HAP-1 (cell line): ENCODE measurements at regions not wholly inside any gene's neighbourhood (a gene's known extent, or its start where the extent isn't known, plus 50 kb on each side); places are given as distances from the start of the nearest gene placed in this dataset.
A peak's percentile ranks its signal among the peaks of the same experiment; 100 is the strongest.
"Not testable (repeated sequence)": the region's sequence is repeated elsewhere in the genome, so short reads cannot be mapped to it uniquely, and the experiment has no call there.

Experiments
- DNase-seq, 2 experiments: peaks; one replicate each; pipeline ENCODE4 v3.0.0-alpha.2; 2016 to 2020; ENCODE audit warnings: low spot score in 2 of 2
- H3K27me3 ChIP-seq: fragments of 250-450 bp; sonication (Bioruptor Pico); 2 replicates; pipeline ENCODE4 v1.5.1; 2020; ENCODE audit warnings: low read depth, mild to moderate bottlenecking, moderate library complexity
- H3K36me3 ChIP-seq: fragments of 250-450 bp; sonication (Bioruptor Pico); replicated peaks from 2 replicates; pipeline ENCODE4 v1.5.1; 2020; ENCODE audit warnings: mild to moderate bottlenecking
- H3K4me1 ChIP-seq: fragments of 250-450 bp; sonication (Bioruptor Pico); 2 replicates; pipeline ENCODE4 v1.5.1; 2020; ENCODE audit warnings: mild to moderate bottlenecking
- H3K4me3 ChIP-seq: fragments of 250-450 bp; sonication (Bioruptor Pico); 2 replicates; pipeline ENCODE4 v1.5.1; 2020; ENCODE audit warnings: mild to moderate bottlenecking, moderate library complexity
- H3K9me3 ChIP-seq: fragments of 250-450 bp; sonication (Bioruptor Pico); 2 replicates; pipeline ENCODE4 v1.5.1; 2020; ENCODE audit warnings: mild to moderate bottlenecking, moderate library complexity
- in situ Hi-C: fragments of 300-500 bp; cut with MboI; formaldehyde crosslinking; loops from 3 replicates; pipeline ENCODE4 v1.14.3; 2020; ENCODE audit warnings: low sequenced_read_pairs, inconsistent platforms, mixed read lengths

DNA sequence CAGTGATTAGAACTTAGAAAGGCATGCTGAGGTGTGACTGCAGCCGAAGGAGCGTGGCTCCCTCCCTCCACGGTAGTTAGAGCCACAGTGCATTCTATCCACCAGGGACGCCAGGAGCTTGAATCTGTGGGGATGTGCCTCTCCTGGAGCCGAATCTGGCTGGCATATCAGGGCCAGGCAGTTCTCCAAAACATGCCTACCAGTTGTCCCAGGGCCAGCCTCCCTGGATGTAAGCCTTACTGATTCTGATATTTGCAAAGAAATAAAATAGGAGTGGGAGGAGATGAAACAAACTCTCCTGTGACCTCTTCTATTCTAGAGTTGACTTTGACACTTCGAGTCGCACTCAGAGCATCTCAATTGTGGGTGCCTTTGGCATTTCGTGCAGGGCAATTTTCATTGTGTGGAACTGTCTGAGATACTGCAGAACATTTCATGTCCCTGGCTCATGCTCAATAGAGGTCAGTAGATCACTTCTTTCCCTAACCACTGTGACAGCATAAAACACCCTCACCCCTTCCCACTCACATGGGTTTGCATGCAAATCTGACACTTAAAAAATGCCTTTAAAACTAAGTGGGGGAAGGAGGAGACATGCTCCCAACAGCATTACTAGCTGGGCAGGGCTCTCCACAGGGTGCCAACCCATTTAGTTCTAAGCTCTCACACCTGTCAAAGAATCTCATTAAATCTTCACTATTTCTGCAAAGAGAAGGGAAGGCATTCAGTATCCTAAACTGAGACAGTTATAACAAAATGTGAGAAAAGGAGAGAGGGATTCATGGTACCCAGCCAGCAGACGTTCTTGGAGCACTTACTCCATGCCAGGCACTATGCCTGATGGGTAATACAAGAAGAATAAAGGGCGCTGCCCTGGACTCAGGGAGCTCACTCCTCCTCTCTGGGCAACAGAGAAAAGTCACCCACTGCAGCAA, 378.9 kb downstream of the PREX1 start:
- in situ Hi-C loops = no loop called here

DNA sequence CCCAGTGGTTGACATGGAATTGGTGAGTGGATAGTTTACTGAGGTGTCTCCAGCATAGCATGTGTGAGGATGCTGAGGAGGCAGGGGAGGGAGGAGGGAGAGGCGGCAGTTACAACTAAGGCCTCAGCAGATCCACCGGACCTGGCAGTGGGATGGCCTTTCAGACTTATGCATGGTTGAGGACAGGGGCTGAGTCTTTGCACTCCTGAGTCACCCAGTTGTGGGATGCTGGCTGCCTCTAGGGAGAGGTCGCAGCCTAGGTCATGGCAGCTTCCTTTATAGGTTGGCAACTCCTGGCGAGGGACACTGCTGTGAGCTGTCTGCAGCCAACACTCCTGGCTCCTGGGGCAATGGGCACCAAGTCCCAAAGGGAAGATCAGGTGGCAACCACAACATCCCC, 380.3 kb downstream of the PREX1 start:
- H3K27me3 ChIP-seq = peaks cover 5% of the 10 kb centered on the region
- no peaks in the 10 kb centered on the region for H3K36me3 ChIP-seq
- no peak overlapping the region for H3K4me3 ChIP-seq
- in situ Hi-C loops = no loop called here
- no peak for DNase-seq
- no peaks in the 10 kb centered on the region for H3K9me3 ChIP-seq
- no peaks in the 10 kb centered on the region; the same call in 1 of the 2 replicates for H3K4me1 ChIP-seq

More for the DNA sequence above, 378.9 kb downstream of the PREX1 start:
- Histone ChIP-seq H3K4me1 (no peaks in the 10 kb centered on the region; the same call in 1 of the 2 replicates), H3K27me3 (peaks cover 5% of the 10 kb centered on the region), H3K9me3 (no peaks in the 10 kb centered on the region), H3K36me3 (no peaks in the 10 kb centered on the region), H3K4me3 (no peak overlapping the region)
- no peak for DNase-seq

DNA sequence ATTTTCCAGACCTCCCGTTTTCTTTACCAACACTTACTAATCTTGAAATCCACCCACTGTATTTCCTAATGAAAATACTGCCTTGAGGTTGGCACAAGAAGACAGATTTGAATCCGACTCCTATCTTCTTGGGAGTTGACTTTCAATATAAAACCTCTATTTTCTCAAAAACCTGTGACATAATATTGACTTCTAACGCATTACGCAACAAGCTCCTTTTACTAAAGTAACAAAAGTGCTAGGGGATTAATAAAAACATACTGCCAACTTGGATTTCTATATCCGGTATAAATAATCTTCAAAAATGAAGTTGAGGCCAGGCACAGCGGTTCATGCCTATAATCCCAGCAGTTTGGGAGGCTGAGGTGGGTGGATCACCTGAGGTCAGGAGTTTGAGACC, 382.0 kb downstream of the PREX1 start:
- Histone ChIP-seq H3K4me1 (peaks cover 10% of the 10 kb centered on the region), H3K36me3 (no peaks in the 10 kb centered on the region), H3K27me3 (peaks cover 5% of the 10 kb centered on the region), H3K4me3 (no peak overlapping the region), H3K9me3 (no peaks in the 10 kb centered on the region)
- DNase-seq = no peak
- in situ Hi-C loops = no loop called here

DNA sequence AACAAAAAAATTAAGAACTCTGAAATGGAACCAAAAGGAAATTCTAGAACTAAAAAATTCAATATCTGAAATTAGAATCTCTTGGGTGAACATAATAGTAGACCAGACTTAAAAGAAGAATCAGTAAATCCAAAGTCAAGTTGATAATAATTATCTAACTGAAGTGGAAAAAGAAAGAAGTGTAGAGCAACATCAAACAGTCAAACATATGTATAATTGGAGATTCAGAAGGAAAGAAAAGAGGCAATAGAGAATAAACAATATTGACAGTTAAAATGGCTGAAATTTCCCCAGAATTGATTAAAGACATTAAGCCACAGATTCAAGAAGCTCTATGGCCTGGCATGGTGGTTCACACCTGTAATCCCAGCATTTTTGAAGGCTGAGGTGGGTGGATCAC, 383.6 kb downstream of the PREX1 start:
- Histone ChIP-seq H3K4me1 (peaks cover 10% of the 10 kb centered on the region), H3K27me3 (peaks cover 5% of the 10 kb centered on the region), H3K4me3 (no peak overlapping the region), H3K36me3 (no peaks in the 10 kb centered on the region), H3K9me3 (no peaks in the 10 kb centered on the region)
- in situ Hi-C loops = no loop called here
- no peak for DNase-seq

DNA sequence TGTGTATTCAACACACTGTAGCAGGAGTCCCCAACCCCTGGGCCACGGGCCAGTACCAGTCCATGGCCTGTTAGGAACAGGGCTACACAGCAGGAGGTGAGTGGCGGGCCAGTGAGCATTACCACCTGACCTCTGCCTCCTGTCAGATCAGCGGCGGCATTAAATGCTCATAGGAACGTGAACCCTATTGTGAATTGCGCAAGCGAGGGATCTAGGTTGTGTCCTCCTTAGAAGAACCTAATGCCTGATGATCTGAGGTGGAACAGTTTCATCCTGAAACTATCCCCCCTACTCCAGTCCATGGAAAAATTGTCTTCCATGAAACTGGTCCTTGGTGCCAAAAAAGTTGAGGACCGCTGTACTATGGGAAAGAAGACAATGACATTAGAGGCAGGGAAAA, 386.9 kb downstream of the PREX1 start:
- DNase-seq = no peak
- Histone ChIP-seq H3K27me3 (peaks cover 2% of the 10 kb centered on the region; the same call in 1 of the 2 replicates), H3K36me3 (no peaks in the 10 kb centered on the region), H3K4me3 (no peak overlapping the region), H3K9me3 (no peaks in the 10 kb centered on the region), H3K4me1 (peaks cover 10% of the 10 kb centered on the region)
- in situ Hi-C loops = no loop called here

DNA sequence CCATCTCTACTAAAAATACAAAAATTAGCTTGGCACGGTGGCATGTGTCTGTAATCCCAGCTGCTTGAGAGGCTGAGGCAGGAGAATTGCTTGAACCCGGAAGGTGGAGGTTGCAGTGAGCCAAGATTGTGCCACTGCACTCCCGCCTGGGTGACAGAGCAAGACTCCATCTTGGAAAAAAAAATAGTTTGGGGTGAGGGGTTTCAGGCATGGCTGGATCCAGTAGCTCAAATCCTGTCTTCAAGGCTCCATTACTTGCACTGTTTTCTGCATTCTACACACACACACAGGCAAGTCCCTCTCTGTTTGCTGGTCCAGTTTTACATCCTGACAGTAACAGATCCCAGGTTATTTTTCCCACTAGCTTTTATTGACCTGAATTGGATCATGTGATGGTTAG, 387.5 kb downstream of the PREX1 start:
- H3K36me3 ChIP-seq, H3K4me3 ChIP-seq, H3K9me3 ChIP-seq, H3K27me3 ChIP-seq, H3K4me1 ChIP-seq, in situ Hi-C loops, DNase-seq: not testable (repeated sequence)

DNA sequence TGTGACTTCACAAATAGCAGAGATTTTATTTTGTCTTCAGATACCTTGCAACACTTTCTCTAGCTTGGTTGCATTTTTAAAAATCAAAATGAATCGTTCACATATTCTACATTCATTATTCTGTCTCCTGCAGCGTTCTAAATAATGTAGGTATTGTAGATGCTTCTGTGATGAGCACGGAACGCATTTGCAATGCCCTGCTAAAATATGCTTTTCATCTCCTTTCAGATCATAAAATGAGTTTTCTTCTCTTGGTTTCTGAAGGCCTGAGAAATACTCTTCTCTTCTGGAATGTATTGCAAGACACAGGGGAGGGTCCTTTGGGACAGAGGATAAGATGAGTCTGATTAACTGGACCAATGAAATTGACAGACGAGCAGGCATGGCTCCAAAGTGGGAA, 390.7 kb downstream of the PREX1 start:
- Histone ChIP-seq H3K9me3 (no peaks in the 10 kb centered on the region), H3K4me3 (no peak overlapping the region), H3K4me1 (peaks cover 16% of the 10 kb centered on the region), H3K27me3 (no peaks in the 10 kb centered on the region), H3K36me3 (no peaks in the 10 kb centered on the region)
- in situ Hi-C loops = no loop called here
- DNase-seq = no peak

DNA sequence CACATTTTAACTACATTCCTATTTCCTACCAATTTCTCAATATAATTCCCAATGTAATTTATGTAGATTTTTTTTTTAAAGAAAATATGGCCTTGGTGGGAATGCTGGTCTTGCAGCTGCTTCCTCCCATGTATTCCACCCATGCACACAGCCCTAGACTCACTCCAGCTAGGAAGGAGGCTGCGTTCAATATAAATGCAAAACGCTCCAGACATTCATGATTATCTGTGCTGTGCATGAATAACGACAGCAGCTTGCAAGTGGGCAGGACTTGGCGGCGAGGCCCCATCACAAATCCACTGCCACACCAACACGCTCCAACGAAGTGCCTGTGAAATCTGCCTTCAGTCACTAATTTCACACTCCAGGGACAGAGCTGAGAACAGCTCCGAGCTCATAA, 391.2 kb downstream of the PREX1 start:
- H3K4me3 ChIP-seq, H3K9me3 ChIP-seq, H3K36me3 ChIP-seq, in situ Hi-C loops, H3K27me3 ChIP-seq, DNase-seq: not testable (repeated sequence)
- peaks cover 16% of the 10 kb centered on the region for H3K4me1 ChIP-seq

DNA sequence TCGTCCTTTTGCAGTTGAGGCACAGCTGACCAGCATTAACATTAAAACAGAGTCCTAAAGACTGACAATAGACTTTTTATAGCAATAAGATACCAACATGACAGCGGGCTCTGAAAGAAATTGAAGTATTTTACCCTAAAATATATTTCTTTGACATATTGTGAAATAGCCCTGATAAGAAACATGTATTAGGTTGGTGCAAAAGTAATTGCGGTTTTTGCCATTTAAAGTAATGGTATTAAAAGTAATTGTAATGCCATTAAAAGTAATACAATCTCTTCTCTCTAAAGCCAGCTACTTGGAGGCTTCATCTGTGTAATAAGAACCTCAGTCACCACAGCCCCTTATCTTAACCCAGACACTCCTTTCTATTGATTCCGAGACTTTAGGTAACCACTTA, 394.6 kb downstream of the PREX1 start:
- Histone ChIP-seq H3K4me1 (peaks cover 12% of the 10 kb centered on the region), H3K36me3 (no peaks in the 10 kb centered on the region), H3K4me3 (no peak overlapping the region), H3K27me3 (no peaks in the 10 kb centered on the region), H3K9me3 (no peaks in the 10 kb centered on the region)
- in situ Hi-C loops = no loop called here
- DNase-seq = no peak

DNA sequence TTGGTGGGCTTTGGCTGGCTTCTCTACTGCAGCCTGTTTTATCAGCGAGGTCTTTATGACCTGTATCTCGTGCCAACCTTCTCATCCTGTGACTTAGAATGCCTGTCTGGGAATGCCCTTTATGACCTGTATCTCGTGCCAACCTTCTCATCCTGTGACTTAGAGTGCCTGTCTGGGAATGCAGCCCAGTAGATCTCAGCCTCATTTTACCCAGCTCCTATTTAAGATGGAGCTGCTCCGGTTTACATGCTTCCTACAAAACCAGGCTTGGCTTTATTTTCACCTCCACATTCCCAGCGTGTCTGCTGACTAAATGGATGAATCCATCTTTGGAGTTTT, 395.3 kb downstream of the PREX1 start:
- Histone ChIP-seq H3K4me3 (no peak overlapping the region), H3K9me3 (no peaks in the 10 kb centered on the region), H3K27me3 (no peaks in the 10 kb centered on the region), H3K4me1 (peaks cover 12% of the 10 kb centered on the region), H3K36me3 (no peaks in the 10 kb centered on the region)
- no peak for DNase-seq
- in situ Hi-C loops = no loop called here

DNA sequence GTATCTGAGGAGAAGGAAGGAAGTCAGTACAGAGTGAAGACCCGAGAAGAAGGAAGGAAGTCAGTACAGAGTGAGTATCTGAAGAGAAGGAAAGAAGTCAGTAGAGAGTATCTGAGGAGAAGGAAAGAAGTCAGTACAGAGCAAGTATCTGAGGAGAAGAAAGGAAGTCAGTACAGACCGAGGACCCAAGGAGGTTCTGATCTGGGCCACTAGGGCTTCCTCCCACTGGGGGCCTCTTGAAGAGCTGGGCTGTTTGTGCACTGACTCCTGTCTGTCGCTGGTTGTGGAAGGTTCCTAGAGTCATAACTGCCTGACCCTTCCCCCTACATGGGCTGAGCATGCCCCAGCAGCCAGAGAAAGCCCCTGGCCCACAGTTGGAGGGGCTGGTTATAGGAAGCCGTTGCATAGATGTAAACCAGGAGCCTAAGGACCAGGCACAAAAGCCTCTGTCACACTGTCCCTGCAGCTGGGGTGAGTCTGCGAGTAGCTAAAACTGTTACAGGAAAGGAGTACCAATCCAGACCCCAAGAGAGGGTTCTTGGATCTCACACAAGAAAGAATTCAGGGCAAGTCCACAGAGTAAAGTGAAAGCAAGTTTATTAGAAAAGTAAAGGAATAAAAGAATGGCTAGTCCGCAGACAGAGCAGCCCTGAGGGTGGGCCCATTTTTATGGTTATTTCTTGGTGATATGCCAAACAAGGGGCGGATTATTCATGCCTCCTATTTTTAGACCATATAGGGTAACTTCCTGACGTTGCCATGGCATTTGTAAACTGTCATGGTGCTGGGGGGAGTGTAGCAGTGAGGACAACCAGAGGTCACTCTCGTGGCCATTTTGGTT, 395.9 kb downstream of the PREX1 start:
- in situ Hi-C loops = no loop called here
- H3K4me3 ChIP-seq = no peak overlapping the region

DNA sequence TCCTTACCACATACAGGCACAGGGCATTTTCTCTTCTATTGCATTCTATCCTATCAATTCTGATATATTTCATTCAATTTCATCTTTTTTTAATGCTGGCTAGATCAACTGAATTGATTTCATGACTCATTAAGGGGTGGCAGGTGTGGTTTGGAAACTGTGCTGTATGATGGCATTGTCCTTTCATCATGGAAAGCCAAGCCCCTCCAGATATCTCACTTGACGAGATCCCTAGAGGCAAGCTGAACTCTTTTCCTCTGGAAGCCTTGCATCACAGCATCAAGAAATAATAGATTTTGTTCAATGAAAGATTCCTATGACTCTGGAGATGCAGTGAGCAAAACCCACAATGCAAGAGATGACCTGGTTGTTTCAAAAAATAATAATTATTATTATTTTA, 401.2 kb downstream of the PREX1 start:
- no peaks in the 10 kb centered on the region for H3K27me3 ChIP-seq
- DNase-seq = no peak
- peaks cover 9% of the 10 kb centered on the region for H3K4me1 ChIP-seq
- H3K9me3 ChIP-seq = no peaks in the 10 kb centered on the region; the same call in 1 of the 2 replicates
- no peak overlapping the region for H3K4me3 ChIP-seq
- no peaks in the 10 kb centered on the region for H3K36me3 ChIP-seq
- in situ Hi-C loops = no loop called here

More for the DNA sequence above, 395.9 kb downstream of the PREX1 start:
- H3K9me3 ChIP-seq = no peaks in the 10 kb centered on the region
- peaks cover 12% of the 10 kb centered on the region for H3K4me1 ChIP-seq
- no peaks in the 10 kb centered on the region for H3K27me3 ChIP-seq
- no peaks in the 10 kb centered on the region for H3K36me3 ChIP-seq
- DNase-seq = peak; percentile 85 to 87

DNA sequence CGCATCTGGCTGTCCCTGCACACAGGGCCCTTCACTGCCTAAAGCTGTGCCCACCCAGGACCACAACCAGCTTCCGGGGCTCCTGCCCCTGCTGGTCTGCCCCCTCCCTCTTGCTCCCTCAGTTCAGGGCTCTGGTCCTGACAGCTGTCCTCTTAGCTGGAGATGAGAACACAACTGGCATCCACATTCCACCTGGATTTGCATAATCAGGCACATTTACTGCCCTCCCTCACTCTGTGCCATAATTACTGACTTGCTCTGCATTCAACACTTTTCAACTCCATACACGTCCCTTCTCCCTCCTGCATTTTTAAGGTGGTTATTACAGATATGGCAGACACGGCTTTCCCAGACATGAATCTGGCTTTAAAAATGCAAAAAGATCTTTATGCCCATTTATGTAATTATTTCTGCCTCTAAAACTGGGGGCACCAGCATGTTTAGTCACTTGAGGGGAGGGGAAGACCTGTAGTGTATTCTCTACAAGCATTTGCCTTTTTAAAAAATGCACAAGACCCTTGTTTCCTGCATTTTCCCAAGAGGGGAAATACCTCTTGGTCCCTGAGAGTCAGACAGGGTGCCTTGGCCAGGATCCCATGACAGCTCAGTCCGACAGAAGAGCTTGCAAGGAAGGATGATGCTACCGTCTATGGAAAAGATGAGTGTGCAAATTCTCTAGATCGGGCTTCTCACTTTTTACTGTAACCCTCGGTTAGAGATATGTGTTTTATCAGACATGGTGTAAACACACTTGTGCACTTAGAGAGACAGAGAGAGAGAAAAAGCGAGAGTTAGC, 401.8 kb downstream of the PREX1 start:
- in situ Hi-C loops = no loop called here
- DNase-seq = peak; percentile 6 to 34
- H3K9me3 ChIP-seq = no peaks in the 10 kb centered on the region; the same call in 1 of the 2 replicates
- no peak overlapping the region for H3K4me3 ChIP-seq
- H3K36me3 ChIP-seq = no peaks in the 10 kb centered on the region
- H3K27me3 ChIP-seq = no peaks in the 10 kb centered on the region
- peaks cover 7% of the 10 kb centered on the region for H3K4me1 ChIP-seq
